GM19452 (cell line): ENCODE measurements at regions not wholly inside any gene's neighbourhood (a gene's known extent, or its start where the extent isn't known, plus 50 kb on each side); places are given as distances from the start of the nearest gene placed in this dataset.

Source experiments
- ATAC-seq: cut with Tn5 transposase; IDR thresholded peaks from one replicate; pipeline ENCODE4 v1.9.1; 2021; ENCODE audit not compliant: unreplicated experiment

- no peak for ATAC-seq
Observed at GRCh38 chr6:130314271-130314670, 51.5 kb upstream of the TMEM200A start.

- no peak for ATAC-seq
Observed at GRCh38 chr6:130313206-130313605, 52.6 kb upstream of the TMEM200A start.

DNA sequence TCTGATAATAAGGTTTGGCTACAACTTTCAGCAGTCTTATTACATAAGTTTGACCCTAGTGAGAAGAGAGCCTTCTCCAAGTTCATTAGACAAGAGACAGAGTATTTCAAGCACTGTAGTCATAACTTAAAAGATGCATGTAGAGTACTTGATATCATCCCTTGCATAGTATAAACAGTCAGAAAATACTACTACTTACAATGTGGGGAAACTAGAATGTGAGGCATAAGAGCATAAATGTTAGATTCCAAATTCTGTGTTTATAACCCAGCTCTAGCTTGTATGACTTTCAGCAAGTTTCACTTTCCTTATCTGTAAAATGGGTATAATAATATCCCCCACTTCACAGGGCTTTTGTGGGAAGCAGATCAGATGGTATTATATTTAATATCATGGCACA lies 56.8 kb upstream of the TMEM200A start:
- ATAC-seq = no peak

DNA sequence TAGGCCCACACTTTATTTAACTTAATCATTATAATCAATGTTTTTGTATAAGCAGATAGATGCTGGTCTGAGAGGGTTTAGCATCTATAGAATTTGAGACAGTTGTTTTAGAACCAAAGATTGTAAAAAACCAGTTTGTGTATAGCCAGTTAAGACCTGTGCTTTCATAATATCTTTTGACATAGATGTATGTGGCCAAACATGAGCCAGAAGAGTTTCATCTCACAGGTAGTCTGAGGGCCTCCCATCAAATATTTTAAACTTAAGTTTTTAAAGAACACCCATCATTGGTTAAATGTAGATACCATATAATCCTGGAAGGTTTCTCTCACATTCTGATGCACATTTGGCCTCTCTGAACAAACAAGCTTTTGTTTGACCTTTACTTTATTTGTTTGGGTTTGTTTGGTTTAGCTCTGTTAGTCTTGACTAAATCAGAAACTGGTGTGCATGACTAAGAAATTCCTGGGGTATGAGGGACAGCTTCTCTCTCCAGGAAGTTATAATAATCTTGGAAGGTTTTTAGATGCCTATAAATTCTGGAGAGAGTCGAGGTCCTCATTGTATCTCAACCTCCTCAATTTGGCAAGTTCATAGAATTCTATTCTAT lies 58.0 kb upstream of the TMEM200A start:
- ATAC-seq = no peak

GRCh38 chr6:130306377-130306776 lies 59.4 kb upstream of the TMEM200A start:
- ATAC-seq = no peak

- ATAC-seq = no peak
Observed at GRCh38 chr6:130303431-130303830, 62.4 kb upstream of the TMEM200A start.

GRCh38 chr6:130298258-130298657 lies 67.6 kb upstream of the TMEM200A start:
- ATAC-seq = no peak

GRCh38 chr6:130296854-130297253 lies 69.0 kb upstream of the TMEM200A start:
- ATAC-seq = no peak

GRCh38 chr6:130293800-130294199 lies 71.0 kb upstream of the SAMD3 start:
- peak; percentile 55 for ATAC-seq

GRCh38 chr6:130288065-130288464 lies 65.3 kb upstream of the SAMD3 start:
- ATAC-seq = no peak

DNA sequence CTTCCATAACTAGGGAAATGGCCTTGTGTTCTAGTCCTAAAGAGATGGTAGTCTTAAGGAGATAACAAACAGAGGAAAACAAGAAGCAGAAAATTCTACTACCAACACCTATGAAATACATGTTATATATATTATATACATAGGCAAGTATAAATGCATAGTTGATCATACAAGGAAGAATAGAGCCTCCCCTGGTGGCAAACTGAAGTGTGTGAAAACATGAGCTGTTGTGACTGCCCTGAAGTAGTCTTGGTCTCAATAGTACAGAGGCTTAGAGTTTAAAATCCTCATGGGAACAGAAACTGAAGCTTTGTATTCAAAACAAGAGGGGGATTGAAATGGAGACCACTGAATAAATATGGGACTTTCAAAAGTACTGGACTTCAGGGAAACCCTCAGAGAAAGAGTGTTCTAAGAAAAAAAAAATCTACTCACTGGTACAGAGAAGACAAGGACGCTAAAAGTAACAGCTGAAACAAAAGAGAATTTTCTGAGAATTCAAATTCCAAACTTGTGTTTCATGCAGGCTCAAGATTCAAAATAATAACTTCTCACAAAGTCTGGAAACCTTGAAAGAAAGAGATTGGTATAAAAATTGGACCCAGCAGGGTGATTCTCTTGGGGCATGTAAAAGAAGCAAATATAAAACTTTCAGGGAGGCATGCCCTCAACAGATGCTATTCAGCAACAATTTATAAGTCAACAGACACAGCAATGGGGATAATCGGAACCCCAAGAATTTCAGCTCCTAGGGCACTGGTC lies 59.7 kb upstream of the SAMD3 start:
- peak; percentile 60 for ATAC-seq

DNA sequence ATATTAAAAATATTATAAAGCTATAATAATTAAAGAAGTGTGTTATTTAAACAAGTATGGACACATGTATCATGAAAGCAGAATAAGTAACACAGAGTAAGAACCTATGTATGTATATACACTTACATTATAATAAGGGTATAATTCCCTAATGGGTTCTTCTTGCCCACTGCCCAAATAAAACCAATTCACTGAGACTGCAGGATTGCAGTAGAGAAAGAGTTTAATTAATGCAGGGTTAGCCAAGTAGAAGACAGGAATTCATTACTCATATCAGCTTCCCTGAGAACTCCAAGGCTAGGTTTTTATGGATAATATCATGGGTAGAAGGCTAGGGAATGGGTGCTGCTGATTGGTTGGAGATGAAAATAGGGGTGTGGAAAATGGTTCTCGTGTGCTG lies 53.8 kb upstream of the SAMD3 start:
- no peak for ATAC-seq

DNA sequence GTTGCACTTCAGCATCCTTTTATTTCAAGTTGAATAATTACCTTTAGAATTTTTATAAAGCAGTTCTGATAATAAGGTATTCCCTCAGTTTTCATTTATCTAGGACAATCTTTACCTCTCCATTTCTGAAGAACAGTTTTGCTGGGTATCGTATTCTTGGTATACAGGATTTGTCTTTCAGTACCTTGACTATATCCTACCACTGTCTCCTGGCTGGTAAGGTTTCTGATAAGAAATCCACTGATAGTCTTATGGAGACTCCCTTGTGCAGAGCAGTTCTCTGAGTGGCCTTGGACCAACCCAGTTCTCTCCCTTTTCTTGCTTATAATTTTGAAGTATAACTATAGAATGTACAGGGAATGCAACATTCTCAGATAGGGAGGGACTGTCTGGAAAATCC lies 51.3 kb upstream of the SAMD3 start:
- ATAC-seq = no peak
